Tibial artery (tissue), 4 donors: ENCODE measurements at regions not wholly inside any gene's neighbourhood (a gene's known extent, or its start where the extent isn't known, plus 50 kb on each side); places are given as distances from the start of the nearest gene placed in this dataset.
"Not testable (repeated sequence)": the region's sequence is repeated elsewhere in the genome, so short reads cannot be mapped to it uniquely, and the experiment has no call there.

Source experiments
- DNase-seq, 2 donors: peaks; one replicate each; pipeline ENCODE4 v3.0.0-alpha.2; 2019
- H3K27ac ChIP-seq, 2 donors: fragments of 200-600 bp; sonication (generic) in 1 of 2; 1 replicate in 1 of 2; 2 replicates in 1 of 2; pipeline ENCODE4 v1.5.1; 2018 to 2019; ENCODE audit warnings: mild to moderate bottlenecking in 1 of 2
- H3K27me3 ChIP-seq, 2 donors: fragments of 200-600 bp; sonication (generic) in 1 of 2; one replicate each; pipeline versions ENCODE4 v1.5.1 to v1.6.0; 2016 to 2019
- H3K36me3 ChIP-seq, 3 donors: fragments of 200-600 bp; sonication (generic) in 2 of 3; one replicate each; pipeline ENCODE4 v1.5.1; 2016 to 2019; ENCODE audit warnings: mild to moderate bottlenecking in 2 of 3
- H3K4me1 ChIP-seq, 4 donors: fragments of 200-600 bp; sonication (generic) in 2 of 4; 1 replicate in 3 of 4; 2 replicates in 1 of 4; pipeline ENCODE4 v1.5.1; 2016 to 2019
- H3K4me3 ChIP-seq, 2 donors: fragments of 200-600 bp; sonication (generic) in 1 of 2; 1 replicate in 1 of 2; 2 replicates in 1 of 2; pipeline ENCODE4 v1.5.1; 2018 to 2019; ENCODE audit warnings: mild to moderate bottlenecking in 2 of 2
- H3K9me3 ChIP-seq, 3 donors: fragments of 200-600 bp; sonication (generic) in 1 of 3; one replicate each; pipeline ENCODE4 v1.5.1; 2016 to 2019
- CTCF ChIP-seq, 2 experiments: fragments of 200-600 bp in 1 of 2; fragments of 450-650 bp in 1 of 2; IDR thresholded peaks; one replicate each; pipeline ENCODE4 v1.5.1; 2017 to 2019; ENCODE audit warnings: antibody characterized with exemption in 2 of 2, mild to moderate bottlenecking in 1 of 2, moderate library complexity in 1 of 2
- intact Hi-C: fragments of 100-400 bp; cut with DNase I; formaldehyde crosslinking; loops from one replicate; pipeline ENCODE4 v1.15.0; 2023; ENCODE audit warnings: low total_unique reads

GRCh38 chr6:164660781-164661180, 648.6 kb downstream of the C6orf118 start:
- no peak overlapping the region for H3K27ac ChIP-seq
- no peaks in the 10 kb centered on the region for H3K27me3 ChIP-seq
- no peaks in the 10 kb centered on the region for H3K36me3 ChIP-seq
- no peaks in the 10 kb centered on the region for H3K9me3 ChIP-seq
- intact Hi-C loops, result no loop called here
- TF ChIP-seq CTCF (IDR thresholded peaks at IDR 0.05), result no peak
- H3K4me1 ChIP-seq, result no peaks in the 10 kb centered on the region
- no peak for DNase-seq
- H3K4me3 ChIP-seq, result no peak overlapping the region

- no peak for DNase-seq
- no peaks in the 10 kb centered on the region for H3K27me3 ChIP-seq
- H3K4me3 ChIP-seq, result no peak overlapping the region
- no peak for TF ChIP-seq CTCF (IDR thresholded peaks at IDR 0.05)
- no peaks in the 10 kb centered on the region for H3K4me1 ChIP-seq
- intact Hi-C loops, result no loop called here
- H3K9me3 ChIP-seq, result no peaks in the 10 kb centered on the region
- no peaks in the 10 kb centered on the region for H3K36me3 ChIP-seq
- H3K27ac ChIP-seq, result no peak overlapping the region
These were observed 668.4 kb downstream of the C6orf118 start for GRCh38 chr6:164640956-164641355.

- no peak overlapping the region for H3K27ac ChIP-seq
- no peaks in the 10 kb centered on the region for H3K27me3 ChIP-seq
- H3K9me3 ChIP-seq, result no peaks in the 10 kb centered on the region
- intact Hi-C loops, result no loop called here
- no peaks in the 10 kb centered on the region for H3K4me1 ChIP-seq
- no peak overlapping the region for H3K4me3 ChIP-seq
- H3K36me3 ChIP-seq, result no peaks in the 10 kb centered on the region
- DNase-seq, result no peak
- no peak for TF ChIP-seq CTCF (IDR thresholded peaks at IDR 0.05)
These were observed 681.0 kb downstream of the C6orf118 start for GRCh38 chr6:164628302-164628931.

GRCh38 chr6:164616917-164617524, 692.4 kb downstream of the C6orf118 start:
- H3K9me3 ChIP-seq, result no peaks in the 10 kb centered on the region
- no peak for DNase-seq
- no peak for TF ChIP-seq CTCF (IDR thresholded peaks at IDR 0.05)
- H3K4me3 ChIP-seq, result no peak overlapping the region
- H3K4me1 ChIP-seq, result no peaks in the 10 kb centered on the region
- H3K27me3 ChIP-seq, result no peaks in the 10 kb centered on the region
- intact Hi-C loops, result no loop called here
- no peaks in the 10 kb centered on the region for H3K36me3 ChIP-seq
- H3K27ac ChIP-seq, result no peak overlapping the region

- TF ChIP-seq CTCF (IDR thresholded peaks at IDR 0.05), result no peak
- no peak overlapping the region for H3K27ac ChIP-seq
- intact Hi-C loops, result no loop called here
- no peaks in the 10 kb centered on the region for H3K9me3 ChIP-seq
- DNase-seq, result no peak
- H3K4me1 ChIP-seq, result no peaks in the 10 kb centered on the region
- H3K4me3 ChIP-seq, result no peak overlapping the region
- no peaks in the 10 kb centered on the region for H3K27me3 ChIP-seq
- H3K36me3 ChIP-seq, result no peaks in the 10 kb centered on the region
These were observed 696.7 kb downstream of the C6orf118 start for GRCh38 chr6:164612751-164613150.

GRCh38 chr6:164610859-164611258, 698.5 kb downstream of the C6orf118 start:
- DNase-seq, H3K4me1 ChIP-seq, intact Hi-C loops: not testable (repeated sequence)

GRCh38 chr6:164602415-164602814, 707.0 kb downstream of the C6orf118 start:
- H3K4me3 ChIP-seq, intact Hi-C loops, DNase-seq, H3K27me3 ChIP-seq, H3K27ac ChIP-seq, H3K4me1 ChIP-seq, H3K9me3 ChIP-seq, H3K36me3 ChIP-seq: not testable (repeated sequence)

More at GRCh38 chr6:164610859-164611258, 698.5 kb downstream of the C6orf118 start:
- H3K9me3 ChIP-seq, H3K27ac ChIP-seq, H3K4me3 ChIP-seq, H3K36me3 ChIP-seq, H3K27me3 ChIP-seq: not testable (repeated sequence)
